ENCODE measurements at regions not wholly inside any gene's neighbourhood (a gene's known extent, or its start where the extent isn't known, plus 50 kb on each side); places are given as distances from the start of the nearest gene placed in this dataset.

DNA sequence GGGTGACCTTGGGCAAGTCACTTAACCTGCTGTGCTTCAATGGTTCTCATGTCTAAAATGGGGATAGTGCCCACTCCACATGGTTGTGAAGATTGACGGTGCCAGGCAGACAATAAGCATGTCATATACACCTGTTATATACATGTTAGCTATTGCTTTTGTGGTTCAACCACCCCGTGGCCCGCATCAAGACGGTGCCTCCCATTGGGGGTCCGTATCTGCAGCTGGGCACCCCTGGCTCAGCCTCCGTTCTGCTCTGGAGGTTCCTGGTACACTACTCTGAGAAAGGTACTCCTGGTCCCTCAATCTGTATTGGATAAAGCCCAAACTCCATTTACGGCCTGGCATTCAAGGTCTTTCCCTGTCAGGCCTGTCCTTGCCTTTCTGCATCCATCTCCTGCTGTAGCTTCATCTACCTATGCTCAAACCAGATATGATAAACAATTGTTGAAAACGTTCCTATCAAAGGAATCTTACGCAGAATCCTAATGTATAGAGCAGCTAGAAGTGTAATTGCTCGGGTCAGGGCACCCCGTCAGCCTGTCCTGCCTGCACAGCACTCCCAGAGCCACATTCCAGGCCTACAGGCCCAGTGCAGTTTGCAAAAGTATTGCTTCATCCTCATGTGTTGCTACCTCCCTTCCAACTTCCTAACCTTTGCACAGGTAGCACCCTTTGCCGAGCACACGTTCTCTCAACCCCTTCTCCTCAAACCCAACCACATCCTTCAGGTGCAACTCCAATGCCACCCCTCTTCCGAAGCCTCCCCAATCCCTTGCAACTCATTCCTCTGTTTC is 194.9 kb downstream of the BCR start:
- TF ChIP-seq, protein P1, sequence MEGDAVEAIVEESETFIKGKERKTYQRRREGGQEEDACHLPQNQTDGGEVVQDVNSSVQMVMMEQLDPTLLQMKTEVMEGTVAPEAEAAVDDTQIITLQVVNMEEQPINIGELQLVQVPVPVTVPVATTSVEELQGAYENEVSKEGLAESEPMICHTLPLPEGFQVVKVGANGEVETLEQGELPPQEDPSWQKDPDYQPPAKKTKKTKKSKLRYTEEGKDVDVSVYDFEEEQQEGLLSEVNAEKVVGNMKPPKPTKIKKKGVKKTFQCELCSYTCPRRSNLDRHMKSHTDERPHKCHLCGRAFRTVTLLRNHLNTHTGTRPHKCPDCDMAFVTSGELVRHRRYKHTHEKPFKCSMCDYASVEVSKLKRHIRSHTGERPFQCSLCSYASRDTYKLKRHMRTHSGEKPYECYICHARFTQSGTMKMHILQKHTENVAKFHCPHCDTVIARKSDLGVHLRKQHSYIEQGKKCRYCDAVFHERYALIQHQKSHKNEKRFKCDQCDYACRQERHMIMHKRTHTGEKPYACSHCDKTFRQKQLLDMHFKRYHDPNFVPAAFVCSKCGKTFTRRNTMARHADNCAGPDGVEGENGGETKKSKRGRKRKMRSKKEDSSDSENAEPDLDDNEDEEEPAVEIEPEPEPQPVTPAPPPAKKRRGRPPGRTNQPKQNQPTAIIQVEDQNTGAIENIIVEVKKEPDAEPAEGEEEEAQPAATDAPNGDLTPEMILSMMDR (IDR thresholded peaks at IDR 0.05) = no peak

DNA sequence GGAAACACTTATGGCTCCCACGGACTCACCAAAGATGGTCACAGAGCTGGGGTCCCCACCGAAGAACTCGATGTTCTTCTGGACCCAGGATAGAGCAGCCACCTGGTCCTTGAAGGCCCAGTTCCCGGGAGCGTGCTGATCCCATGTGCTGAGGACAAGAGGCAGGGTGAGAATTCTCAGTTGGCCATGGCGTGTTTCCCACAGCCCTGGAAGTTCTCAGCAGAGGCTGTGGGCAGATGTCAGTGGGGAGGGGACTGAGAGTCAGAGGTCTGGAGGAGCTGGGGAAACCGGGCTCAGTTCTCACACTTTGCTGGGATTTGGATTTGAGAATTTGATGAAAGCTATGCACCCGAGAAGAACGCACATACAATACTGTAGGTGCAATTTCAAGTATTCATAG is 193.3 kb downstream of the BCR start:
- TF ChIP-seq, protein P1 (IDR thresholded peaks at IDR 0.05) = no peak

DNA sequence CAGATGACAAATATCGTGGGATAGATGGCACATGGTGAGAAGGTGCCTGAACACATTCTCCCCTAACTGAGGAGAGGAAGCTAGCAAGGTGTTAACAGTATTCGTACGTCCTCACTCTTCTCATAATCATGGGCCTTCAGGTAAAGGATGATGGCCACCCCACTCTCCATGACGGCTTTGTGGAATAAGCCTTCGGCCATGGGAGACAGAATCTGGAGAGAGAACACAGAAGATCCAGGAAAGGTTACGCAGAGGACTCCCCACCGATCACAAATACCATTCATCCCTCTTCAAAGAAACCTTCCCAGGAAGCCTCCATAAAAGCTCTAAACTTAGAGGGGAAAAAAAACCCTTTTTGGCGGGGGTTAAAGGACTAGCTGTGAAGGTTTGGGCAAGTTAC is 189.9 kb downstream of the BCR start:
- TF ChIP-seq, protein P1 (IDR thresholded peaks at IDR 0.05) = no peak

DNA sequence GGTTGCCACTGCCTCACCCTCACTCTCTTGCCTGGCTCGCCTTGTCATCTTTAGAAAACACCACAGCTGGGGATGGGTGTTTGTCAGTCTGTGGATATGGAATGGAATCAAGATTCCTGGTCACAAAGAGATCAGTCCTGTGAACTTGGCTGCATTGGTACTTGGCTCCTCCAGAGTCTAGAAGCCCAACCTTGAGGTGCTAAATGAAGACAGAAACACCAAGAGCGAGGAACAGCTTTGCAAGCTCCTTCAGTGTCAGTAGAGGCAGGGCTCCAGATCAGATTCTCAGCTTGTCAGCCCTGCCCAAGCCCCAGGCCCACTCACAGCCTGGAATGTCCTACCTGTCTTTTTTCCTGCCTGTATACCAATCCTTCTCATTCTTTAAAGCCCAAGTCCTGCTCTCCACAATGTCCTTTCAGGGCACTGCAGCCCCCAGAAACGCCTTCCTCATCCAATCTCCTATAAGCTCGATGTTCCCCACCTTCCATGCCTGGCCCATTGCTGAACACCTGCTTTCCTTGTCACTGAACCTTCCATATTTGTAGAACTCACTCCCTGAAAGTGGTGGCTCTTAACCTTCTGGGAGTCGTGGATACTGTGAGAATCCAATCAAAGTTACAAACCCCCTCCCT is 188.9 kb downstream of the BCR start:
- TF ChIP-seq, protein P1 (IDR thresholded peaks at IDR 0.05) = no peak

All from LNCAP (cell line).